ENCODE measurements at regions not wholly inside any gene's neighbourhood (a gene's known extent, or its start where the extent isn't known, plus 50 kb on each side); places are given as distances from the start of the nearest gene placed in this dataset.

GRCh38 chr2:140061240-140061639, 1281.0 kb upstream of the NXPH2 start:
- DNase-seq (ENCODE audit: low read depth, low spot score): no peak
- H3K36me3 ChIP-seq (ENCODE audit: control insufficient read depth in 2 of 2, extremely low read depth in 1 of 2, insufficient read depth in 2 of 2, low read length in 2 of 2): no peaks in the 10 kb centered on the region
- FAIRE-seq: no peak
- no peak overlapping the region for H3K4me2 ChIP-seq (ENCODE audit: control insufficient read depth, extremely low read depth, insufficient read depth, low read depth, low read length)
- H3K27me3 ChIP-seq (ENCODE audit: control insufficient read depth, extremely low read depth, insufficient read depth, low read length): no peaks in the 10 kb centered on the region
- H3K79me2 ChIP-seq (ENCODE audit: control insufficient read depth, insufficient read depth, low read length): no peaks in the 10 kb centered on the region
- H3K27ac ChIP-seq (ENCODE audit: control insufficient read depth, insufficient read depth, low read length): no peak overlapping the region
- no peak for TF ChIP-seq EZH2 (IDR thresholded peaks at IDR 0.05; ENCODE audit: low read length)
- no peak for TF ChIP-seq CTCF (optimal IDR thresholded peaks at IDR 0.05 in 1 of 3, IDR thresholded peaks at IDR 0.05 in 1 of 3, conservative IDR thresholded peaks at IDR 0.05 in 1 of 3; ENCODE audit: extremely low read depth in 1 of 3, insufficient read depth in 2 of 3, low read length in 3 of 3)
- H3K4me3 ChIP-seq (ENCODE audit: control insufficient read depth in 2 of 3, extremely low read depth in 1 of 3, insufficient read depth in 2 of 3, low read depth in 1 of 3, low read length in 3 of 3): no peak overlapping the region
- dilution Hi-C loops (cut with MboI; ENCODE audit: extremely low pct_ligation_motif_present, low sequenced_read_pairs): no loop called here
- H3K9ac ChIP-seq (ENCODE audit: control insufficient read depth, extremely low read depth, insufficient read depth, low read length): no peak overlapping the region
- H3K9me3 ChIP-seq (ENCODE audit: control insufficient read depth, low read depth, low read length): no peaks in the 10 kb centered on the region
- H3K9me1 ChIP-seq (ENCODE audit: control insufficient read depth, extremely low read depth, insufficient read depth, low read length): no peaks in the 10 kb centered on the region
- no peak overlapping the region for H2AFZ ChIP-seq (ENCODE audit: control insufficient read depth, low read length)
- H3K4me1 ChIP-seq (ENCODE audit: control insufficient read depth, extremely low read depth, insufficient read depth, low read length): no peaks in the 10 kb centered on the region
- H4K20me1 ChIP-seq (ENCODE audit: control insufficient read depth, extremely low read depth, insufficient read depth, low read length): no peaks in the 10 kb centered on the region

- no peak for TF ChIP-seq EZH2 (IDR thresholded peaks at IDR 0.05; ENCODE audit: low read length)
- no peak for TF ChIP-seq CTCF (optimal IDR thresholded peaks at IDR 0.05 in 1 of 3, IDR thresholded peaks at IDR 0.05 in 1 of 3, conservative IDR thresholded peaks at IDR 0.05 in 1 of 3; ENCODE audit: extremely low read depth in 1 of 3, insufficient read depth in 2 of 3, low read length in 3 of 3)
- no peaks in the 10 kb centered on the region for H3K79me2 ChIP-seq (ENCODE audit: control insufficient read depth, insufficient read depth, low read length)
- H3K4me3 ChIP-seq (ENCODE audit: control insufficient read depth in 2 of 3, extremely low read depth in 1 of 3, insufficient read depth in 2 of 3, low read depth in 1 of 3, low read length in 3 of 3): no peak overlapping the region
- H3K9ac ChIP-seq (ENCODE audit: control insufficient read depth, extremely low read depth, insufficient read depth, low read length): no peak overlapping the region
- no peaks in the 10 kb centered on the region for H3K9me1 ChIP-seq (ENCODE audit: control insufficient read depth, extremely low read depth, insufficient read depth, low read length)
- H3K27ac ChIP-seq (ENCODE audit: control insufficient read depth, insufficient read depth, low read length): no peak overlapping the region
- FAIRE-seq: no peak
- no peaks in the 10 kb centered on the region for H4K20me1 ChIP-seq (ENCODE audit: control insufficient read depth, extremely low read depth, insufficient read depth, low read length)
- H3K9me3 ChIP-seq (ENCODE audit: control insufficient read depth, low read depth, low read length): no peaks in the 10 kb centered on the region
- H2AFZ ChIP-seq (ENCODE audit: control insufficient read depth, low read length): no peak overlapping the region
- no peaks in the 10 kb centered on the region for H3K27me3 ChIP-seq (ENCODE audit: control insufficient read depth, extremely low read depth, insufficient read depth, low read length)
- H3K4me1 ChIP-seq (ENCODE audit: control insufficient read depth, extremely low read depth, insufficient read depth, low read length): no peaks in the 10 kb centered on the region
- dilution Hi-C loops (cut with MboI; ENCODE audit: extremely low pct_ligation_motif_present, low sequenced_read_pairs): no loop called here
- no peaks in the 10 kb centered on the region for H3K36me3 ChIP-seq (ENCODE audit: control insufficient read depth in 2 of 2, extremely low read depth in 1 of 2, insufficient read depth in 2 of 2, low read length in 2 of 2)
- DNase-seq (ENCODE audit: low read depth, low spot score): no peak
- H3K4me2 ChIP-seq (ENCODE audit: control insufficient read depth, extremely low read depth, insufficient read depth, low read depth, low read length): no peak overlapping the region
These were observed 1277.7 kb upstream of the NXPH2 start for GRCh38 chr2:140057928-140058327.
